Hepatocyte (in vitro differentiated cells): ENCODE measurements at regions not wholly inside any gene's neighbourhood (a gene's known extent, or its start where the extent isn't known, plus 50 kb on each side); places are given as distances from the start of the nearest gene placed in this dataset.

Experiments
- DNase-seq: peaks from one replicate; pipeline ENCODE4 v3.0.0-alpha.2; 2016; ENCODE audit warnings: low spot score
- H2AFZ ChIP-seq: fragments of 200-600 bp; sonication (generic); 2 replicates; pipeline ENCODE4 v1.6.0; 2016; ENCODE audit warnings: antibody characterized with exemption, mild to moderate bottlenecking
- H3K27ac ChIP-seq: fragments of 200-600 bp; sonication (generic); 2 replicates; pipeline ENCODE4 v1.5.1; 2016; ENCODE audit warnings: mild to moderate bottlenecking
- H3K27me3 ChIP-seq: fragments of 200-600 bp; sonication (generic); 2 replicates; pipeline ENCODE4 v1.6.1; 2016
- H3K36me3 ChIP-seq: fragments of 200-600 bp; sonication (generic); replicated peaks from 2 replicates; pipeline ENCODE4 v1.5.1; 2016; ENCODE audit warnings: low read depth; ENCODE audit not compliant: insufficient read depth
- H3K4me1 ChIP-seq: fragments of 200-600 bp; sonication (generic); 2 replicates; pipeline ENCODE4 v1.5.1; 2016; ENCODE audit warnings: mild to moderate bottlenecking, moderate library complexity; ENCODE audit not compliant: insufficient read depth
- H3K4me2 ChIP-seq: fragments of 200-600 bp; sonication (generic); 2 replicates; pipeline ENCODE4 v1.6.0; 2016
- H3K4me3 ChIP-seq: fragments of 200-600 bp; sonication (generic); 2 replicates; pipeline ENCODE4 v1.5.1; 2016; ENCODE audit warnings: mild to moderate bottlenecking
- H3K79me2 ChIP-seq: fragments of 200-600 bp; sonication (generic); 2 replicates; pipeline ENCODE4 v1.6.0; 2017; ENCODE audit warnings: mild to moderate bottlenecking
- H3K9me2 ChIP-seq: fragments of 200-600 bp; sonication (generic); replicated peaks from 2 replicates; pipeline ENCODE4 v1.6.0; 2017; ENCODE audit warnings: mild to moderate bottlenecking; ENCODE audit not compliant: insufficient read depth
- H3K9me3 ChIP-seq: fragments of 200-600 bp; sonication (generic); 2 replicates; pipeline ENCODE4 v1.5.1; 2016; ENCODE audit warnings: low read depth, mild to moderate bottlenecking
- H4K20me1 ChIP-seq: fragments of 200-600 bp; sonication (generic); 2 replicates; pipeline ENCODE4 v1.6.0; 2016; ENCODE audit warnings: mild to moderate bottlenecking; ENCODE audit not compliant: insufficient read depth, poor library complexity, severe bottlenecking
- EZH2 ChIP-seq: fragments of 200-600 bp; sonication (generic); IDR thresholded peaks from 2 replicates; pipeline ENCODE4 v1.6.1; 2016; ENCODE audit warnings: antibody characterized with exemption, mild to moderate bottlenecking, borderline replicate concordance
- EZH2phosphoT487 ChIP-seq: fragments of 200-600 bp; sonication (generic); IDR thresholded peaks from one replicate; pipeline ENCODE4 v1.6.1; 2018; ENCODE audit warnings: antibody characterized with exemption, mild to moderate bottlenecking, low read depth, moderate library complexity; ENCODE audit not compliant: unreplicated experiment, severe bottlenecking
- WGBS: methylation state at CpG from one replicate; pipeline ENCODE4 v1.1.6; 2016; ENCODE audit warnings: low lambda C conversion rate; ENCODE audit errors: missing lambda C conversion rate; 5-methylcytosine and 5-hydroxymethylcytosine counted together
- TF ChIP-seq, protein P1 (sequence below): fragments of 200-600 bp; sonication (generic); IDR thresholded peaks from 2 replicates; pipeline ENCODE4 v1.5.1; 2016; ENCODE audit warnings: antibody characterized with exemption, mild to moderate bottlenecking; ENCODE audit not compliant: poor library complexity

DNA sequence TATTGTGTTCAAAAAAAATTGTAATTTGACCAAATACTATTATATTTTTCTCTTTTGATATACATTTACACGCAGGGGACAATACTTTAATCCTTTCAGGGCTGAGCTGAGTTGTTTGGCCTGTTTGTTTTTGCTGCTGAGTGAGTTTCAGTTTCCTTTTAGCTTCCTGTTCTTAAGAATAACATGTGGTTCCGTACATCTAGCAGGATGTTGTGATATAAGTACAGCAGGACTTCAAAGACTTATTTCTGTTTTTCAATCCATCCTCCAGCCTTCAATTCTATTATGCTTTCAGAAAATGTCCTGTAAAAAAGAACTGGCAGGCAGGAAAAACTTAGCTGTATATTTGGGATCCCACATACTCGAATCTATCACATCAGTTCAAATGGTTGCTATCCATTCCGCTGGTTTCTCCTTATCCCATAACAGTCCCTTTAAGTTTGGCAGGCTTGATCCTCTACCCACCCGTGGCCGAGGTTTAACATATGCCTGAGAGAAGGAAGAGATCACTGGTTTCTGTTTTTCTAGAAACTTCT lies 1037.3 kb upstream of the ACO1 start:
- WGBS = 63% methylated on average over 6 of the region's 6 CpGs
- H3K27me3 ChIP-seq = no peaks in the 10 kb centered on the region
- no peaks in the 10 kb centered on the region for H3K79me2 ChIP-seq
- peak overlapping the region; percentile 44 for H2AFZ ChIP-seq
- no peaks in the 10 kb centered on the region for H3K9me2 ChIP-seq
- H3K9me3 ChIP-seq = no peaks in the 10 kb centered on the region
- H3K27ac ChIP-seq = no peak overlapping the region
- no peak for DNase-seq
- H3K4me2 ChIP-seq = peak overlapping the region; percentile 55
- no peak overlapping the region for H3K4me3 ChIP-seq
- TF ChIP-seq EZH2phosphoT487 (no peak), EZH2 (no peak)
- TF ChIP-seq, protein P1, sequence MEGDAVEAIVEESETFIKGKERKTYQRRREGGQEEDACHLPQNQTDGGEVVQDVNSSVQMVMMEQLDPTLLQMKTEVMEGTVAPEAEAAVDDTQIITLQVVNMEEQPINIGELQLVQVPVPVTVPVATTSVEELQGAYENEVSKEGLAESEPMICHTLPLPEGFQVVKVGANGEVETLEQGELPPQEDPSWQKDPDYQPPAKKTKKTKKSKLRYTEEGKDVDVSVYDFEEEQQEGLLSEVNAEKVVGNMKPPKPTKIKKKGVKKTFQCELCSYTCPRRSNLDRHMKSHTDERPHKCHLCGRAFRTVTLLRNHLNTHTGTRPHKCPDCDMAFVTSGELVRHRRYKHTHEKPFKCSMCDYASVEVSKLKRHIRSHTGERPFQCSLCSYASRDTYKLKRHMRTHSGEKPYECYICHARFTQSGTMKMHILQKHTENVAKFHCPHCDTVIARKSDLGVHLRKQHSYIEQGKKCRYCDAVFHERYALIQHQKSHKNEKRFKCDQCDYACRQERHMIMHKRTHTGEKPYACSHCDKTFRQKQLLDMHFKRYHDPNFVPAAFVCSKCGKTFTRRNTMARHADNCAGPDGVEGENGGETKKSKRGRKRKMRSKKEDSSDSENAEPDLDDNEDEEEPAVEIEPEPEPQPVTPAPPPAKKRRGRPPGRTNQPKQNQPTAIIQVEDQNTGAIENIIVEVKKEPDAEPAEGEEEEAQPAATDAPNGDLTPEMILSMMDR = no peak
- H3K36me3 ChIP-seq = no peaks in the 10 kb centered on the region
- no peaks in the 10 kb centered on the region for H4K20me1 ChIP-seq
- H3K4me1 ChIP-seq = no peaks in the 10 kb centered on the region

DNA sequence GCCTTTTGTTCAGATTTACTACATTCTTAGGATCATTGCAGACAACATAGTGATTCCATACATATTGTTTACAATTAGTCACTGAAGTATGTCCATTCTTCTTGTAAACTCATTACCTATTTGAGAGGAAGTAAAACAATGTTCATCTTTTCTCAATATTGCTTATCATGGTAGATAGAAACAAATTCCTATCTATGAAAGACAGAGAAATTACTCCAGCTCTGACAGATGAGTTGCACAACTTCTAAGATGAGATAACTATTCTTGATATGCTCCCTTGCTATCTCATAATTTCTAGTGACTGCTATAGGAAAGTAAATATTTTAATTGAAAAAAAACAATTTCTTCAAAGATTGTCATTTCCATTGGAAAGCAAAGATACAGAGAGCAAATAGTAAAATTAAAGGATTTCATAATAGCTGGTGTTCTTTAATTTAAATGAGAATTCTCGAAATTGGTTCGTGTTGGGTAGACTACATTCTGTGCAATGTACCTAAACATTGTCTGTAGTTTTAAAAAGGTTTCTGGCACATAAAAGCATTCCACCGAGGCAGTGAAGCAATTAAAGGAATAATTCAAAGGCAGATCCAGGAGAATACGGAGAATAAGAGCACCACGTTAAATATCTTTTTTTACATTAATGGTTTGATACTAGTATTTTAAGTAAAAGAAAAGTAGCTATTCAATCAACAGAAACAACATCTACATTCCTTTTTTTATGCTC lies 1029.1 kb upstream of the ACO1 start:
- no peaks in the 10 kb centered on the region for H3K79me2 ChIP-seq
- 81% methylated on average over 5 of the region's 5 CpGs for WGBS
- no peak for DNase-seq

DNA sequence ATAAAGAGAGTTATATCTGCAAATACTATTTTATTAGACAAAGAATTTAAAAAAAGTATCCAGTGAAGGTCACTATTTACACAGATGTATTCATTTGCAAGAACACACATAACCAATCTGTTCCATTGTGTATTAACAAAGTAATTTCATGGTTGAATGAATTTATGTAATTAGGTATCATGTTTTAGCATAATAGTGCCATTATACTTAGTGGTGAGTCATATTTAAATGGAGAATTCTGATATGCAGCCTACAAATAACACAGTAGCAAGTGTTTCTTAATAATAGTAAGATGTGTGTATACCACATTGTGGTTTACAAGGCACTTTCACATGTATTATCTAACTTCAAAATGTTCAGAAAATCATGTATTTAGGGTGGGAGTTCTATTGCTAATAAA lies 1028.5 kb upstream of the ACO1 start:
- H3K27me3 ChIP-seq = no peaks in the 10 kb centered on the region
- no peaks in the 10 kb centered on the region for H3K79me2 ChIP-seq
- DNase-seq = no peak
- no peaks in the 10 kb centered on the region for H3K36me3 ChIP-seq
- H3K4me2 ChIP-seq = no peak overlapping the region
- H3K9me3 ChIP-seq = no peaks in the 10 kb centered on the region
- no peaks in the 10 kb centered on the region for H3K9me2 ChIP-seq
- no peak overlapping the region for H2AFZ ChIP-seq
- no peak overlapping the region for H3K27ac ChIP-seq
- TF ChIP-seq EZH2 = no peak
- TF ChIP-seq, protein P1 = no peak
- no peak for TF ChIP-seq EZH2phosphoT487
- no peaks in the 10 kb centered on the region for H3K4me1 ChIP-seq
- H3K4me3 ChIP-seq = no peak overlapping the region
- H4K20me1 ChIP-seq = no peaks in the 10 kb centered on the region

More for the DNA sequence above, 1029.1 kb upstream of the ACO1 start:
- Histone ChIP-seq H2AFZ (no peak overlapping the region), H3K9me3 (no peaks in the 10 kb centered on the region), H4K20me1 (no peaks in the 10 kb centered on the region), H3K9me2 (no peaks in the 10 kb centered on the region), H3K4me1 (no peaks in the 10 kb centered on the region), H3K27ac (no peak overlapping the region), H3K4me2 (no peak overlapping the region), H3K36me3 (no peaks in the 10 kb centered on the region), H3K27me3 (no peaks in the 10 kb centered on the region), H3K4me3 (no peak overlapping the region)
- TF ChIP-seq EZH2phosphoT487 (no peak), EZH2 (no peak)
- TF ChIP-seq, protein P1 = no peak
